ENCODE measurements at regions not wholly inside any gene's neighbourhood (a gene's known extent, or its start where the extent isn't known, plus 50 kb on each side); places are given as distances from the start of the nearest gene placed in this dataset.

- no peaks in the 10 kb centered on the region for H3K36me3 ChIP-seq (ENCODE audit: control insufficient read depth, insufficient read depth, low read length)
- no peaks in the 10 kb centered on the region for H3K4me1 ChIP-seq
- H3K9ac ChIP-seq, result no peak overlapping the region
- TF ChIP-seq CTCF (IDR thresholded peaks at IDR 0.05), result no peak
- no peak overlapping the region for H3K27ac ChIP-seq
- no peaks in the 10 kb centered on the region for H3K9me3 ChIP-seq (ENCODE audit: control insufficient read depth, low read length)
- no peaks in the 10 kb centered on the region for H3K79me2 ChIP-seq
- H2AFZ ChIP-seq, result no peak overlapping the region
- no peak overlapping the region for H3K4me3 ChIP-seq (ENCODE audit: low read depth, low read length)
- no peaks in the 10 kb centered on the region for H3K27me3 ChIP-seq (ENCODE audit: control insufficient read depth, insufficient read depth, low read length)
- no peak overlapping the region for H3K4me2 ChIP-seq (ENCODE audit: low read length)
Observed at GRCh38 chr2:180848393-180848792, 132.0 kb upstream of the UBE2E3 start.

GRCh38 chr2:180846756-180847472 is 133.5 kb upstream of the UBE2E3 start:
- H3K4me3 ChIP-seq (ENCODE audit: low read depth, low read length), result no peak overlapping the region
- no peak for TF ChIP-seq CTCF (IDR thresholded peaks at IDR 0.05)
- H3K4me1 ChIP-seq, result no peaks in the 10 kb centered on the region
- no peak overlapping the region for H2AFZ ChIP-seq
- no peak overlapping the region for H3K9ac ChIP-seq
- no peak overlapping the region for H3K27ac ChIP-seq
- no peak overlapping the region for H3K4me2 ChIP-seq (ENCODE audit: low read length)
- no peaks in the 10 kb centered on the region for H3K36me3 ChIP-seq (ENCODE audit: control insufficient read depth, insufficient read depth, low read length)
- H3K9me3 ChIP-seq (ENCODE audit: control insufficient read depth, low read length), result no peaks in the 10 kb centered on the region
- H3K27me3 ChIP-seq (ENCODE audit: control insufficient read depth, insufficient read depth, low read length), result no peaks in the 10 kb centered on the region
- H3K79me2 ChIP-seq, result no peaks in the 10 kb centered on the region

- Histone ChIP-seq H2AFZ (no peak overlapping the region), H3K4me1 (no peaks in the 10 kb centered on the region), H3K27me3 (ENCODE audit: control insufficient read depth, insufficient read depth, low read length) (no peaks in the 10 kb centered on the region), H3K9me3 (ENCODE audit: control insufficient read depth, low read length) (no peaks in the 10 kb centered on the region), H3K4me3 (ENCODE audit: low read depth, low read length) (no peak overlapping the region), H3K4me2 (ENCODE audit: low read length) (no peak overlapping the region), H3K27ac (no peak overlapping the region), H3K79me2 (no peaks in the 10 kb centered on the region), H3K36me3 (ENCODE audit: control insufficient read depth, insufficient read depth, low read length) (no peaks in the 10 kb centered on the region), H3K9ac (no peak overlapping the region)
- TF ChIP-seq CTCF (IDR thresholded peaks at IDR 0.05), result no peak
Observed at GRCh38 chr2:180842461-180842860, 137.9 kb upstream of the UBE2E3 start.

GRCh38 chr2:180840641-180841040 is 139.8 kb upstream of the UBE2E3 start:
- TF ChIP-seq CTCF (IDR thresholded peaks at IDR 0.05), result no peak
- Histone ChIP-seq H3K4me1 (no peaks in the 10 kb centered on the region), H3K9ac (no peak overlapping the region), H3K4me3 (ENCODE audit: low read depth, low read length) (no peak overlapping the region), H2AFZ (no peak overlapping the region), H3K4me2 (ENCODE audit: low read length) (no peak overlapping the region), H3K27ac (no peak overlapping the region), H3K9me3 (ENCODE audit: control insufficient read depth, low read length) (no peaks in the 10 kb centered on the region), H3K79me2 (no peaks in the 10 kb centered on the region), H3K36me3 (ENCODE audit: control insufficient read depth, insufficient read depth, low read length) (no peaks in the 10 kb centered on the region), H3K27me3 (ENCODE audit: control insufficient read depth, insufficient read depth, low read length) (no peaks in the 10 kb centered on the region)

GRCh38 chr2:180829836-180830235 is 150.6 kb upstream of the UBE2E3 start:
- no peaks in the 10 kb centered on the region for H3K4me1 ChIP-seq
- no peak for TF ChIP-seq CTCF (IDR thresholded peaks at IDR 0.05)
- H3K27me3 ChIP-seq (ENCODE audit: control insufficient read depth, insufficient read depth, low read length), result no peaks in the 10 kb centered on the region
- no peak overlapping the region for H3K9ac ChIP-seq
- H3K36me3 ChIP-seq (ENCODE audit: control insufficient read depth, insufficient read depth, low read length), result no peaks in the 10 kb centered on the region
- no peak overlapping the region for H3K4me2 ChIP-seq (ENCODE audit: low read length)
- no peak overlapping the region for H3K27ac ChIP-seq
- H3K79me2 ChIP-seq, result no peaks in the 10 kb centered on the region
- H3K4me3 ChIP-seq (ENCODE audit: low read depth, low read length), result no peak overlapping the region
- H2AFZ ChIP-seq, result no peak overlapping the region
- H3K9me3 ChIP-seq (ENCODE audit: control insufficient read depth, low read length), result no peaks in the 10 kb centered on the region

All from parathyroid adenoma (tissue), 2 donors.